PC-9 (cell line): ENCODE measurements at regions not wholly inside any gene's neighbourhood (a gene's known extent, or its start where the extent isn't known, plus 50 kb on each side); places are given as distances from the start of the nearest gene placed in this dataset.

Experiments
- EZH2 ChIP-seq: fragments of 200-600 bp; sonication (generic); IDR thresholded peaks from 2 replicates; pipeline ENCODE4 v1.8.0; 2017; ENCODE audit warnings: antibody characterized with exemption, low read depth
- TF ChIP-seq, protein P1 (sequence below): fragments of 200-600 bp; sonication (generic); conservative IDR thresholded peaks from 2 replicates; pipeline ENCODE4 v1.6.1; 2017; ENCODE audit warnings: mixed run types, antibody characterized with exemption, mild to moderate bottlenecking, moderate library complexity

DNA sequence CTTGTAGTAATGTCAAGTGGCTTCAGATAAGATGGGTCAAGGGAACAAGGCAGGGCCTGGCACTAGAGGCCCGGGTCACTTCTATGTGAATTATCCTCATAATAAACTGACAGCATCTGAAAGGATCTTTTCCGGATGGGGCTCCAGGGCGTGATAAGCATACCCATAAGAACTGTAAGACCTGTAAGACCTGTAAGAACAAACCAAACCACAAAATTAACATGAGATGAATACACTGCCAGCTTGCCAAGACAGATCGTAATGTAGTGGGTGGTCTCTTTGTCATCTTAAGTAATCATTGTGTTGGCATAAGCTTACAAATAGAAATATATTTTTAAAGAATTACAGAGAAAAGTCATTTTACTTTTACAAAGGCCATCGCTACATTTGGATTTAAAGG lies 334.9 kb downstream of the RFPL4B start:
- TF ChIP-seq, protein P1, sequence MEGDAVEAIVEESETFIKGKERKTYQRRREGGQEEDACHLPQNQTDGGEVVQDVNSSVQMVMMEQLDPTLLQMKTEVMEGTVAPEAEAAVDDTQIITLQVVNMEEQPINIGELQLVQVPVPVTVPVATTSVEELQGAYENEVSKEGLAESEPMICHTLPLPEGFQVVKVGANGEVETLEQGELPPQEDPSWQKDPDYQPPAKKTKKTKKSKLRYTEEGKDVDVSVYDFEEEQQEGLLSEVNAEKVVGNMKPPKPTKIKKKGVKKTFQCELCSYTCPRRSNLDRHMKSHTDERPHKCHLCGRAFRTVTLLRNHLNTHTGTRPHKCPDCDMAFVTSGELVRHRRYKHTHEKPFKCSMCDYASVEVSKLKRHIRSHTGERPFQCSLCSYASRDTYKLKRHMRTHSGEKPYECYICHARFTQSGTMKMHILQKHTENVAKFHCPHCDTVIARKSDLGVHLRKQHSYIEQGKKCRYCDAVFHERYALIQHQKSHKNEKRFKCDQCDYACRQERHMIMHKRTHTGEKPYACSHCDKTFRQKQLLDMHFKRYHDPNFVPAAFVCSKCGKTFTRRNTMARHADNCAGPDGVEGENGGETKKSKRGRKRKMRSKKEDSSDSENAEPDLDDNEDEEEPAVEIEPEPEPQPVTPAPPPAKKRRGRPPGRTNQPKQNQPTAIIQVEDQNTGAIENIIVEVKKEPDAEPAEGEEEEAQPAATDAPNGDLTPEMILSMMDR, result no peak
- TF ChIP-seq EZH2, result no peak
